GM21528 (cell line): ENCODE measurements at regions not wholly inside any gene's neighbourhood (a gene's known extent, or its start where the extent isn't known, plus 50 kb on each side); places are given as distances from the start of the nearest gene placed in this dataset.
A peak's percentile ranks its signal among the peaks of the same experiment; 100 is the strongest.

Experiments
- ATAC-seq: cut with Tn5 transposase; IDR thresholded peaks from one replicate; pipeline ENCODE4 v1.9.1; 2021; ENCODE audit warnings: mild to moderate bottlenecking, moderate library complexity; ENCODE audit not compliant: unreplicated experiment, low FRiP score

- ATAC-seq, result no peak
Observed at GRCh38 chrX:107559506-107559905, 68.8 kb upstream of the PRPS1 start.

DNA sequence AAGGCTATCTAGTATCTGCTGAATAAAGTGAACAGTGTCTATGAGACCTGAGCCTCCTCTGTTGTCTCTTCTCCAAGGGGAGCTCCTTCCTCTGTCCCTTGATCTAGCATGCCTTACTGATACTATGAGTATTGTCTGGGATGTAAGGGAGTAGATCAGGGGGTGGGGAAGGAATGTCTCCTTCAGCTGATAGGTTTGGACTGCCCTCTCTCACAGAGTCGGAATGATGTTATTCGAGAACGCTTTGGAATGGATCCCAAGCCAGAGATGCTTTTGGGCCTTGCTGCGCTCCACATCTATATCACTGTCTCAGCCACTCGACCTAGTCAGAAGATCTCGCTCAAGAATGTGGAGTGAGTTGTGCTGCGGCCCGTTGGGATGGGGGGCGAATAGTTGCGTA, 68.3 kb upstream of the PRPS1 start:
- ATAC-seq, result no peak

- ATAC-seq, result no peak
Observed at GRCh38 chrX:107560980-107561379, 67.3 kb upstream of the PRPS1 start.

GRCh38 chrX:107561468-107562215, 66.7 kb upstream of the PRPS1 start:
- no peak for ATAC-seq

GRCh38 chrX:107562482-107562881, 65.8 kb upstream of the PRPS1 start:
- no peak for ATAC-seq

DNA sequence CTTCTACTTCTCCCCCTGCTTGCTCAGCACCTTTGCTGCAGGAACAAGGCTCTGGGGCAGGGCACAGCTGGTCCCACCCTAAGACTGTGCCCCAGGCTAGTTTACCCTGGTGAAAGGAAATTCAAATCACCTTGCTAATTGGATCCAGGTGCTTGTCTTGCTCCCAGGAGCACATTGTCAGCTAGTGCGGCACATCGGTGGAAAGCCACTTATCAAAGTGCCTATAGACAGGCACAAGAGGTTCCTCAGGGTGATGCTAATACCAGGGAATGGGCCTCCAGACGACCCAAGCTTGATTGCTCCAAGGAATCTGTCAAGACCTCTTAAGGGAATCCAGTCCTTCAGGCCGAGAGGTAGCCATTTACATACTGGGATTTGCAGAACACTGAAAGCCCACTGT, 64.5 kb upstream of the PRPS1 start:
- ATAC-seq, result no peak

GRCh38 chrX:107565015-107565414, 63.3 kb upstream of the PRPS1 start:
- no peak for ATAC-seq

- ATAC-seq, result no peak
Observed at GRCh38 chrX:107565931-107566603, 62.2 kb upstream of the PRPS1 start.

DNA sequence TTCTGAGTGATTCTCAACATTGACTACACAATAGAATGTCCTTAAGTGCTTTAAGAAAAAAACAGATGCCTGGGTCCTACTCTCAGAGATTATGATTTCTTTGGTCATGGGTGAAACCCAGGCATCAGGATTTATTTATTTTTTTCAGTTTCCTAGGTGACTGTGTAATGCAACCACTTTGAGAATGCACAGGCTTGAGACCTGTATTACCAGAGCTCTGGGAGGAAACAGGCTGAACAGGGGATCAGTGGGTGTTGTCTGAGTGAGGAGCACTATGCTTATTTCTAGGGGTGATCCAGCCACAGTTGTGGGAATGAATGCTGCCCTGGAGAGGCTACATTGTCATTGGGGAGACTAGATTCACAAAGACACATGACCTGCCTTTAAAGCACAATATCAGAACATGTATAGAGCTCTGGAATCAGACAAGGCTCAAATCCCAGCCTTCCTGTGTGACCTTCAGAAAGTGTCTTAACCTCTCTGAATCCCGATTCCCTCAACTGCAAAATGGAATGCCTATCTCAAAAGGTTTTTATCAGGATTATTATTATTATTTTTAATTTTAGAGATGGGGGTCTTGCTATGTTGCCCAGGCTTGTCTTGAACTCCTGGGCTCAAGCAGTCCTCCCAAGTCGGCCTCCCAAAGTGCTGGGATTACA, 61.6 kb upstream of the PRPS1 start:
- no peak for ATAC-seq

- ATAC-seq, result no peak
Observed at GRCh38 chrX:107567370-107567769, 60.9 kb upstream of the PRPS1 start.

DNA sequence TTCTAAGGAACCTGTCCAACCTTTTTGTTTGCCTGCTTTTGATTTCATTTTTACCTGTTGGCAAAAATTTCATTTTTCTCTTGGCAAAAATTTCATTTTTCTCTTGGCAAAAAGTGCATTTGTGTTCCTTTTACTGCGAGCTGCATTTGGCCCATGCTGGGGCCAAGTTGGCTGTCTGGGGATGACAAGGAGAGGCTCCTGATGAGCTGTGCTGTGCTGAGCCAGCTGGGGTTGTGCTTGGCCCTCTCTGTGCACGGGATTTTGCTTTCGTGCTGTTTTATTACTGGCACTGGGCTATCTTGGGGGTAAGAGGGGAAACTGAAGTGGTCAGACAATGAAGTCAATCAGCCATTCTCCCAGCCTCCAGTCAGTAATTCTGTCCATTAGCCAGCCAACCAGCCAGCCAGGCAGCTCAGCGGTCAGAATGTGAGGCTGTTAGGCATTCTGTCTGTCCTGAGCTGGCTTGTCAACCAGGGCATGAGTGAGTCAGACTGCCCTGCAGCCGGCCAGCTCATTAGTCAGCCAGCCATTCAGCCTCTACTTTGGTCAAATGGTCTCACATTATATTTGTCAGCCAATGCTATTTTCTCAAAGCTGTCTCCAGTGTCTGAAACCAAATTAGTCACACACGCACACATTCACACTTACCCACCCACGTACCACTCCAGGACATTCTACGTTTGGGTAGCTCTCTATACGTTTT, 56.9 kb upstream of the PRPS1 start:
- ATAC-seq, result no peak

GRCh38 chrX:107573016-107573415, 55.3 kb upstream of the PRPS1 start:
- no peak for ATAC-seq

GRCh38 chrX:107574054-107574683, 54.1 kb upstream of the PRPS1 start:
- ATAC-seq, result no peak

- no peak for ATAC-seq
Observed at GRCh38 chrX:107574711-107575110, 53.6 kb upstream of the PRPS1 start.

GRCh38 chrX:107576392-107576791, 51.9 kb upstream of the PRPS1 start:
- ATAC-seq, result no peak

GRCh38 chrX:107576841-107577240, 51.5 kb upstream of the PRPS1 start:
- ATAC-seq, result peak; percentile 55

- ATAC-seq, result no peak
Observed at GRCh38 chrX:107577933-107578332, 50.4 kb upstream of the PRPS1 start.
